HEK293 (cell line): ENCODE measurements at regions not wholly inside any gene's neighbourhood (a gene's known extent, or its start where the extent isn't known, plus 50 kb on each side); places are given as distances from the start of the nearest gene placed in this dataset.

Experiments used
- KLF9 ChIP-seq: fragments of 450-650 bp; formaldehyde crosslinking; IDR thresholded peaks from 2 replicates; pipeline ENCODE4 v1.5.1; 2016; ENCODE audit warnings: missing biosample characterization, missing genetic modification characterization, low read depth
- TCF7L2 ChIP-seq: IDR thresholded peaks from 2 replicates; pipeline ENCODE4 v1.6.1; 2011; ENCODE audit warnings: low read depth, mild to moderate bottlenecking, inconsistent platforms, low read length, moderate library complexity, borderline replicate concordance
- YY1 ChIP-seq: fragments of 450-650 bp; formaldehyde crosslinking; IDR thresholded peaks from 2 replicates; pipeline ENCODE4 v1.5.1; 2018; ENCODE audit warnings: missing biosample characterization, missing genetic modification characterization
- ZBTB20 ChIP-seq: fragments of 450-650 bp; formaldehyde crosslinking; IDR thresholded peaks from 2 replicates; pipeline ENCODE4 v1.5.1; 2016; ENCODE audit warnings: missing biosample characterization, missing genetic modification characterization
- ZNF112 ChIP-seq: fragments of 450-650 bp; formaldehyde crosslinking; IDR thresholded peaks from 2 replicates; pipeline ENCODE4 v1.5.0; 2017; ENCODE audit warnings: missing biosample characterization, missing genetic modification characterization
- ZNF146 ChIP-seq: fragments of 450-650 bp; formaldehyde crosslinking; IDR thresholded peaks from 2 replicates; pipeline ENCODE4 v1.5.1; 2016; ENCODE audit warnings: missing biosample characterization, missing genetic modification characterization
- ZNF175 ChIP-seq: fragments of 450-650 bp; formaldehyde crosslinking; IDR thresholded peaks from 2 replicates; pipeline ENCODE4 v1.5.1; 2016; ENCODE audit warnings: missing biosample characterization, missing genetic modification characterization
- ZNF211 ChIP-seq: fragments of 450-650 bp; formaldehyde crosslinking; IDR thresholded peaks from 2 replicates; pipeline ENCODE4 v1.5.1; 2016; ENCODE audit warnings: low read depth, missing biosample characterization, missing genetic modification characterization
- ZNF292 ChIP-seq: fragments of 450-650 bp; formaldehyde crosslinking; IDR thresholded peaks from 2 replicates; pipeline ENCODE4 v1.5.1; 2016; ENCODE audit warnings: low read depth, missing biosample characterization, missing genetic modification characterization, borderline replicate concordance
- TF ChIP-seq, protein P1 (sequence below): fragments of 450-650 bp; formaldehyde crosslinking; IDR thresholded peaks from 2 replicates; pipeline ENCODE4 v1.5.1; 2016; ENCODE audit warnings: missing biosample characterization, missing genetic modification characterization

DNA sequence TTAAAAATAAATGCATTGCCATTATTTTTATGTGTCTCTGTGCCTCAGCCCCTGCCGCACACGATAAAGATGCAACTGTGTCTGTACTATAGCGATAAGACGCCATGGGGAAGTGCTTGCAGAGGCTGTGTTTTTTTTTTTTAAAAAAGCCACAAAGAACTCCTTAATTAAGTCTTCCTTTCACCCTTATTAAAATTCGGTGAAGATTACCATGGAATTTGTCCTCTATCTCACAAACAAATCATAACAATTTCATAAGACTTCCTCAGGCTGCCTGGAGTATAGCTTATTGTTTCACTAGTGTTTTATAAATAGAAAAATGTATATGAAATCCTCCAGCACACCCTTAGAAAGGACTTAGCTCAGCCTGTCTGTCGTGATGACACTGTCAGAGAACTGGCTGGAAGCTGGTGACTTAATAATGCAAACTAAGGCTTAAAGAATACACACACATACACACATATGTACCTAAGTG, 374.8 kb upstream of the SLCO3A1 start:
- TF ChIP-seq ZNF175 = no peak
- TF ChIP-seq, protein P1, sequence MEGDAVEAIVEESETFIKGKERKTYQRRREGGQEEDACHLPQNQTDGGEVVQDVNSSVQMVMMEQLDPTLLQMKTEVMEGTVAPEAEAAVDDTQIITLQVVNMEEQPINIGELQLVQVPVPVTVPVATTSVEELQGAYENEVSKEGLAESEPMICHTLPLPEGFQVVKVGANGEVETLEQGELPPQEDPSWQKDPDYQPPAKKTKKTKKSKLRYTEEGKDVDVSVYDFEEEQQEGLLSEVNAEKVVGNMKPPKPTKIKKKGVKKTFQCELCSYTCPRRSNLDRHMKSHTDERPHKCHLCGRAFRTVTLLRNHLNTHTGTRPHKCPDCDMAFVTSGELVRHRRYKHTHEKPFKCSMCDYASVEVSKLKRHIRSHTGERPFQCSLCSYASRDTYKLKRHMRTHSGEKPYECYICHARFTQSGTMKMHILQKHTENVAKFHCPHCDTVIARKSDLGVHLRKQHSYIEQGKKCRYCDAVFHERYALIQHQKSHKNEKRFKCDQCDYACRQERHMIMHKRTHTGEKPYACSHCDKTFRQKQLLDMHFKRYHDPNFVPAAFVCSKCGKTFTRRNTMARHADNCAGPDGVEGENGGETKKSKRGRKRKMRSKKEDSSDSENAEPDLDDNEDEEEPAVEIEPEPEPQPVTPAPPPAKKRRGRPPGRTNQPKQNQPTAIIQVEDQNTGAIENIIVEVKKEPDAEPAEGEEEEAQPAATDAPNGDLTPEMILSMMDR (tag by site-specific recombination) = no peak
- TF ChIP-seq ZNF112 (tag by site-specific recombination) = no peak
- TF ChIP-seq ZNF211 = no peak
- no peak for TF ChIP-seq KLF9 (tag by site-specific recombination)
- TF ChIP-seq ZBTB20 (tag by site-specific recombination) = no peak
- no peak for TF ChIP-seq ZNF146 (tag by site-specific recombination)
- TF ChIP-seq TCF7L2 = no peak
- no peak for TF ChIP-seq YY1
- no peak for TF ChIP-seq ZNF292 (tag by site-specific recombination)
